ENCODE measurements at regions not wholly inside any gene's neighbourhood (a gene's known extent, or its start where the extent isn't known, plus 50 kb on each side); places are given as distances from the start of the nearest gene placed in this dataset.

DNA sequence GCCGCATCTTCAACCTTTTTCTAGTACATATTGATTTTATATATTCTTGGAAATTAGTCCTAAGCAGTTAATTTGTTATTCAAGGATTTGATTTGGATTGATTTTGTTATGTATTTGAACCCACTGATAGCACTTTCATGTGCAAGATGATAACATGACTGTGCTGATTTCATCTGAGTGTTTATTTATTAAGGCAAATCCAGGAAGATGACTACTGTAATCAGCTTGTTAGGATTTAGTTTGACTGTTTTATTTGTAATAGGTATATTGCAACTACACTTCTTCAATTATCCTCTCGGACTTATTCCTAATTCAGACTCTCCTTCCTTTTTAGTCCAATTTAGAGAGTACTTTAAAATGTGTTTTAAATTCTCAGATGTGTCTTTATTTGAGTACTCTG is 75.1 kb upstream of the PRKG1 start:
- Histone ChIP-seq H3K27me3 (ENCODE audit: control insufficient read depth, insufficient read depth, low read length) (peaks cover 29% of the 10 kb centered on the region), H3K9me3 (ENCODE audit: control insufficient read depth, insufficient read depth, low read depth, low read length) (no peaks in the 10 kb centered on the region), H3K36me3 (ENCODE audit: control insufficient read depth, insufficient read depth, low read length) (no peaks in the 10 kb centered on the region; the same call in none of the 2 replicates), H3K27ac (ENCODE audit: low read length) (no peak overlapping the region), H3K4me3 (ENCODE audit: low read depth in 2 of 2, low read length in 2 of 2) (no peak overlapping the region), H3K4me1 (ENCODE audit: control insufficient read depth, insufficient read depth, low read length) (no peaks in the 10 kb centered on the region)
- in situ Hi-C loops (cut with HindIII; ENCODE audit: low pct_unique_long_range_greater_than_20kb, low sequenced_read_pairs) = no loop called here
- intact Hi-C loops (cut with micrococcal nuclease; ENCODE audit: unreplicated experiment) = no loop called here
- no TSS peak for BruUV-seq (replicated peaks)
- TF ChIP-seq SIN3A (IDR thresholded peaks at IDR 0.05; ENCODE audit: borderline replicate concordance, insufficient read depth, low read depth, low read length) = no peak
- TF ChIP-seq, protein P1, sequence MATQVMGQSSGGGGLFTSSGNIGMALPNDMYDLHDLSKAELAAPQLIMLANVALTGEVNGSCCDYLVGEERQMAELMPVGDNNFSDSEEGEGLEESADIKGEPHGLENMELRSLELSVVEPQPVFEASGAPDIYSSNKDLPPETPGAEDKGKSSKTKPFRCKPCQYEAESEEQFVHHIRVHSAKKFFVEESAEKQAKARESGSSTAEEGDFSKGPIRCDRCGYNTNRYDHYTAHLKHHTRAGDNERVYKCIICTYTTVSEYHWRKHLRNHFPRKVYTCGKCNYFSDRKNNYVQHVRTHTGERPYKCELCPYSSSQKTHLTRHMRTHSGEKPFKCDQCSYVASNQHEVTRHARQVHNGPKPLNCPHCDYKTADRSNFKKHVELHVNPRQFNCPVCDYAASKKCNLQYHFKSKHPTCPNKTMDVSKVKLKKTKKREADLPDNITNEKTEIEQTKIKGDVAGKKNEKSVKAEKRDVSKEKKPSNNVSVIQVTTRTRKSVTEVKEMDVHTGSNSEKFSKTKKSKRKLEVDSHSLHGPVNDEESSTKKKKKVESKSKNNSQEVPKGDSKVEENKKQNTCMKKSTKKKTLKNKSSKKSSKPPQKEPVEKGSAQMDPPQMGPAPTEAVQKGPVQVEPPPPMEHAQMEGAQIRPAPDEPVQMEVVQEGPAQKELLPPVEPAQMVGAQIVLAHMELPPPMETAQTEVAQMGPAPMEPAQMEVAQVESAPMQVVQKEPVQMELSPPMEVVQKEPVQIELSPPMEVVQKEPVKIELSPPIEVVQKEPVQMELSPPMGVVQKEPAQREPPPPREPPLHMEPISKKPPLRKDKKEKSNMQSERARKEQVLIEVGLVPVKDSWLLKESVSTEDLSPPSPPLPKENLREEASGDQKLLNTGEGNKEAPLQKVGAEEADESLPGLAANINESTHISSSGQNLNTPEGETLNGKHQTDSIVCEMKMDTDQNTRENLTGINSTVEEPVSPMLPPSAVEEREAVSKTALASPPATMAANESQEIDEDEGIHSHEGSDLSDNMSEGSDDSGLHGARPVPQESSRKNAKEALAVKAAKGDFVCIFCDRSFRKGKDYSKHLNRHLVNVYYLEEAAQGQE (IDR thresholded peaks at IDR 0.05; ENCODE audit: insufficient read depth in 1 of 2, low read depth in 2 of 2, low read length in 1 of 2) = no peak
- TF ChIP-seq, protein P2, sequence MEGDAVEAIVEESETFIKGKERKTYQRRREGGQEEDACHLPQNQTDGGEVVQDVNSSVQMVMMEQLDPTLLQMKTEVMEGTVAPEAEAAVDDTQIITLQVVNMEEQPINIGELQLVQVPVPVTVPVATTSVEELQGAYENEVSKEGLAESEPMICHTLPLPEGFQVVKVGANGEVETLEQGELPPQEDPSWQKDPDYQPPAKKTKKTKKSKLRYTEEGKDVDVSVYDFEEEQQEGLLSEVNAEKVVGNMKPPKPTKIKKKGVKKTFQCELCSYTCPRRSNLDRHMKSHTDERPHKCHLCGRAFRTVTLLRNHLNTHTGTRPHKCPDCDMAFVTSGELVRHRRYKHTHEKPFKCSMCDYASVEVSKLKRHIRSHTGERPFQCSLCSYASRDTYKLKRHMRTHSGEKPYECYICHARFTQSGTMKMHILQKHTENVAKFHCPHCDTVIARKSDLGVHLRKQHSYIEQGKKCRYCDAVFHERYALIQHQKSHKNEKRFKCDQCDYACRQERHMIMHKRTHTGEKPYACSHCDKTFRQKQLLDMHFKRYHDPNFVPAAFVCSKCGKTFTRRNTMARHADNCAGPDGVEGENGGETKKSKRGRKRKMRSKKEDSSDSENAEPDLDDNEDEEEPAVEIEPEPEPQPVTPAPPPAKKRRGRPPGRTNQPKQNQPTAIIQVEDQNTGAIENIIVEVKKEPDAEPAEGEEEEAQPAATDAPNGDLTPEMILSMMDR (IDR thresholded peaks at IDR 0.05) = no peak
- no peak for TF ChIP-seq POLR2AphosphoS5 (IDR thresholded peaks at IDR 0.05; ENCODE audit: low read depth, low read length)
- TF ChIP-seq TCF7L2 (IDR thresholded peaks at IDR 0.05; ENCODE audit: low read depth, low read length) = no peak
- DNase-seq (ENCODE audit: low read depth, low spot score) (no peak), ATAC-seq (no peak)
- CTCF ChIA-PET = no interaction called here
- POLR2A ChIA-PET = no interaction called here

DNA sequence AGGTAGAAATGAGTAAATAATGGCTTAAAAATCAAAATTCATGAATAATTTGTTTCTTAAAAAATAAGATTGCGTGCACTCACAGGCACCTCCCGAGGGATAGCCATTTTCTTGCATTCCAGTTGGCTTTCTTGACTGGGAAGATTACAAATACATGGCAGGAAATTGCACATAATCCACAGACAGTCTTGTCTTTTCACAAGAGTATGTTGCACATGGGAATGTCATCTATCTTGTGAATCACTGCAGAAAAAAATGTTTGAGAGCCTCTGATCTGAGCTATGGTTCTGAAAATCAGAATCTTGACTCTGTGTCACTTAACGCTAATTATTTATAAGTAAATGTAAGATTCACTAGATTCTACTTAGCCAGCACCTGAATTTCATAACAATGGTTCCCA is 74.1 kb upstream of the PRKG1 start:
- no TSS peak for BruUV-seq (replicated peaks)
- no peak for DNase-seq (ENCODE audit: low read depth, low spot score)
- CTCF ChIA-PET = interaction anchor here (0.7 kb wide), 1 partner anchor 1231 kb away, joined by 3 read pairs; no protein-coding TSS in a partner anchor
- in situ Hi-C loops (cut with HindIII; ENCODE audit: low pct_unique_long_range_greater_than_20kb, low sequenced_read_pairs) = no loop called here
- H3K4me1 ChIP-seq (ENCODE audit: control insufficient read depth, insufficient read depth, low read length) = no peaks in the 10 kb centered on the region
- no peaks in the 10 kb centered on the region for H3K9me3 ChIP-seq (ENCODE audit: control insufficient read depth, insufficient read depth, low read depth, low read length)
- intact Hi-C loops (cut with micrococcal nuclease; ENCODE audit: unreplicated experiment) = loop anchor here (5.0 kb wide), 2 partner anchors 972 to 1217 kb away; no protein-coding TSS in a partner anchor
- no peak overlapping the region for H3K4me3 ChIP-seq (ENCODE audit: low read depth in 2 of 2, low read length in 2 of 2)
- H3K27me3 ChIP-seq (ENCODE audit: control insufficient read depth, insufficient read depth, low read length) = peaks cover 30% of the 10 kb centered on the region
- H3K36me3 ChIP-seq (ENCODE audit: control insufficient read depth, insufficient read depth, low read length) = no peaks in the 10 kb centered on the region; the same call in none of the 2 replicates
- no peak for ATAC-seq
- POLR2A ChIA-PET = no interaction called here
- H3K27ac ChIP-seq (ENCODE audit: low read length) = no peak overlapping the region
- no peak for TF ChIP-seq POLR2AphosphoS5 (IDR thresholded peaks at IDR 0.05; ENCODE audit: low read depth, low read length)
- TF ChIP-seq TCF7L2 (IDR thresholded peaks at IDR 0.05; ENCODE audit: low read depth, low read length) = no peak
- no peak for TF ChIP-seq SIN3A (IDR thresholded peaks at IDR 0.05; ENCODE audit: borderline replicate concordance, insufficient read depth, low read depth, low read length)
- TF ChIP-seq, protein P1 (IDR thresholded peaks at IDR 0.05; ENCODE audit: insufficient read depth in 1 of 2, low read depth in 2 of 2, low read length in 1 of 2) = no peak
- TF ChIP-seq, protein P2 (IDR thresholded peaks at IDR 0.05) = no peak
